ENCODE measurements at regions not wholly inside any gene's neighbourhood (a gene's known extent, or its start where the extent isn't known, plus 50 kb on each side); places are given as distances from the start of the nearest gene placed in this dataset.

DNA sequence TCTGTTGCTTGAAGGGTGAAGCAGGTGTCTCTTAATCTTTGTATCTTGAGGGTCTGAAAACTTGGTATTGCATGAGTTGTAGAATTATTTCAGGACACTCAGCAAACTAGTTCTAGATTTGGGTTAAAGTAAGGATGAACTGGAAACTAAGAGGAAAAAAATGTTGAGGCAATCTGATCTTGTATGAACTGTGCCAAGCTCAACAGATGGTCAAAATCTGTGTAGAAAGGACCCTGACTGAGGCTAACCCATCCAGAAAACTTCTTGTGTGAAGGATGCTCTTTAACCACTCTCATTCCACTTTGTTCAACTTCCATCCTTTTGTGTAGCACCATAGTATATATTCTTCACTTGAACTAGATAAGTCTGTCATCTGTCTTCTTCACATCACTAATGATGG is 861.7 kb downstream of the SLC4A3 start:
- ATAC-seq (replicated peaks; ENCODE audit: extremely low read depth, poor library complexity, severe bottlenecking) (no peak), DNase-seq (ENCODE audit: low spot score in 2 of 2) (no peak)
- Mint-ChIP-seq H3K27me3 (no peaks in the 10 kb centered on the region), H3K4me3 (no peak overlapping the region), H3K4me1 (no peaks in the 10 kb centered on the region), H3K36me3 (ENCODE audit: insufficient read depth) (peaks cover 2% of the 10 kb centered on the region), H3K9me3 (peaks cover under 1% of the 10 kb centered on the region), H3K27ac (ENCODE audit: low read depth) (no peak overlapping the region)

DNA sequence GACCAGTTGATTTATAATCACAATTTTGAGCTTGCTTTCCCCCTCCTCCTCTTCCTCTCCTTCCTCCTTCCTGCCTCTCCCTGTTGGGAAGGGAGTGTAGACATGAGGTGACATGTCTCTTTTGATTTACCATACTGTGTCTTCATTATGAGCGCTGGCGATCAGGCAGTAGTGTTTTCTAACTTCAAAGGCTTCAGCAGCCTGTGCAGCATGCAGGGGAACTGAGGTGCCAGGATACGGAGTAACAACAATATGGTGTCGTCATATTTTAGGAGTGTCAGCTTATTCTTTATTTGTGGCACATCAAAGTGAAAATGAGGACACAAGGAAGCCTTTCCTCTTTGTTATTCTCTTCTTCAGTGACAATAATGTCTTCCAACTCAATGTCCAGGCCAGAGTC is 864.2 kb downstream of the SLC4A3 start:
- H3K4me1 Mint-ChIP-seq: no peaks in the 10 kb centered on the region
- H3K27me3 Mint-ChIP-seq: no peaks in the 10 kb centered on the region
- H3K36me3 Mint-ChIP-seq (ENCODE audit: insufficient read depth): peaks cover 2% of the 10 kb centered on the region
- H3K9me3 Mint-ChIP-seq: no peaks in the 10 kb centered on the region
- ATAC-seq (replicated peaks; ENCODE audit: extremely low read depth, poor library complexity, severe bottlenecking) (no peak), DNase-seq (ENCODE audit: low spot score in 2 of 2) (no peak)
- H3K4me3 Mint-ChIP-seq: no peak overlapping the region
- H3K27ac Mint-ChIP-seq (ENCODE audit: low read depth): no peak overlapping the region

DNA sequence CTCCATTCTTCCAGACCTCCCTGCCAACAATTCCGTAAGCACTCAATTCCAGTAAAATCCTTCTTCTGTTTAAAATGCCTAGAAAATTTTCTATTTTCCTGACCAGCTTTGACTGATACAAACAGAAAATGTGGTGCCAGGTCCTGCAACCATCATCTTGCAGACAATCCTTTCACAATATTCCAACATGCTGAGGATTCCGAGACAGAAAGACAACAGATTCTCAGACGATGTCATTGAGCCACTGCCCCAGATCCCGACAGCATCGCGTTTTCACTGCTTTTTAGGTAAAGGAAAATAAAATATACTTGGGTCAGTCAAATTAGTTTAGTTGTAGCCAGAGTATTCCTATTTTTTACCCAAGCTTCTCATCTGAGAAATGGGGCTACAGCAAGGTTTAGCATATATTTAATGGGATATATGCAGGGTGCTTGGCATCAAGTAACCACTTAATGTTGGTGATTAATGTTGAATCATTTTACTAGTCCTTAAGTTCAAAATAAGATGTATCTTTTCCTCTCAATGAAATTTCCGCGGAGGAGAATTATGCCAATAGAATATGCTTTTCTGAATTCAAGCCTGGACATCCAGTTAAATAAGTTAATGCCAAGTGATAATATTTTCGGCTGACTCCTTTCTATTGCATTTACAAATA is 866.6 kb downstream of the SLC4A3 start:
- no peaks in the 10 kb centered on the region for H3K27me3 Mint-ChIP-seq

DNA sequence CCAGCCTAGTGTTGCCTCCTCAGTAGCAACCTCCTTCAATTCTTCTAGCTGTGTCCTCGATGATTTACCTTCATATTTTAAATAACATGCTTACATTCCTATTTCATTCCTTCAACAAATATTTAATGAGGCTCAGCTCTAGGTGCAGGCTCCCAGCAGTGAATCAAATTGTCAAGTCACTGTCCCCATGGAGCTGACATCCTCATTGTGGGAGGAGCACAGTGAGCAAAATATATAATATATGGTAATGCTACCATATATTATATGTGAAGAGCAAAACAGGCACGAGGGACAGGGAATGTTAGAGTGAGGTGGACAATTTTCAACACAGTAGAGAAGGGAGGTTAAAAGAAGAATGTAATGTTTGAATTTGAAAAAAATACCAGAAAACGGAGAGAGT is 869.1 kb downstream of the SLC4A3 start:
- DNase-seq (ENCODE audit: low spot score in 2 of 2): no peak
- Mint-ChIP-seq H3K27ac (ENCODE audit: low read depth) (no peak overlapping the region), H3K4me1 (no peaks in the 10 kb centered on the region), H3K27me3 (no peaks in the 10 kb centered on the region), H3K4me3 (no peak overlapping the region), H3K9me3 (peaks cover 5% of the 10 kb centered on the region), H3K36me3 (ENCODE audit: insufficient read depth) (peaks cover 2% of the 10 kb centered on the region)
- no peak for ATAC-seq (replicated peaks; ENCODE audit: extremely low read depth, poor library complexity, severe bottlenecking)

More for the DNA sequence above, 866.6 kb downstream of the SLC4A3 start:
- Mint-ChIP-seq H3K9me3 (peaks cover 5% of the 10 kb centered on the region), H3K4me3 (no peak overlapping the region), H3K4me1 (no peaks in the 10 kb centered on the region), H3K27ac (ENCODE audit: low read depth) (no peak overlapping the region), H3K36me3 (ENCODE audit: insufficient read depth) (peaks cover 2% of the 10 kb centered on the region)
- ATAC-seq (replicated peaks; ENCODE audit: extremely low read depth, poor library complexity, severe bottlenecking) (no peak), DNase-seq (ENCODE audit: low spot score in 2 of 2) (no peak)

DNA sequence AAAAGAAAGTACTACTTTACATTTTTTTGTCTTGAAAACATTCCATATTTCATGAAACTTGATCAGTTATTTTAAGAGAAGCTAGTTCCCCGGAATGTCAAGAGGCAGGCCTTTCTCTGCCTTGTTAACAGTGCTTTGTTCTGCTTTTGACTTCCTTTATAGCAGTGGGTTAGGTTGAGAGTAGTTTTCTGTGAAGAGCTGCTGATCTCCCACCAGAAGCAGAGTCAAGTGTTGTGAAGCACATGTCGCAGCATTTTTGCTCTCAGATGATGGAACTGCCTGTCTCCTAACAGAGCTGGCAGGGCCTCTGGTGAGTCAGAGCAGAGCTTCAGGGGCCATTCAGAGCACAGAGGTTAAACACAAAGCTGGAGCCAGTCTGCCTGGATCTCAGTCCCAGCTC is 871.8 kb downstream of the SLC4A3 start:
- no peaks in the 10 kb centered on the region for H3K4me1 Mint-ChIP-seq
- no peak for DNase-seq (ENCODE audit: low spot score in 2 of 2)
- no peak overlapping the region for H3K27ac Mint-ChIP-seq (ENCODE audit: low read depth)
- peaks cover 2% of the 10 kb centered on the region for H3K36me3 Mint-ChIP-seq (ENCODE audit: insufficient read depth)
- peaks cover 5% of the 10 kb centered on the region for H3K9me3 Mint-ChIP-seq
- no peak overlapping the region for H3K4me3 Mint-ChIP-seq
- H3K27me3 Mint-ChIP-seq: no peaks in the 10 kb centered on the region
- no peak for ATAC-seq (replicated peaks; ENCODE audit: extremely low read depth, poor library complexity, severe bottlenecking)

DNA sequence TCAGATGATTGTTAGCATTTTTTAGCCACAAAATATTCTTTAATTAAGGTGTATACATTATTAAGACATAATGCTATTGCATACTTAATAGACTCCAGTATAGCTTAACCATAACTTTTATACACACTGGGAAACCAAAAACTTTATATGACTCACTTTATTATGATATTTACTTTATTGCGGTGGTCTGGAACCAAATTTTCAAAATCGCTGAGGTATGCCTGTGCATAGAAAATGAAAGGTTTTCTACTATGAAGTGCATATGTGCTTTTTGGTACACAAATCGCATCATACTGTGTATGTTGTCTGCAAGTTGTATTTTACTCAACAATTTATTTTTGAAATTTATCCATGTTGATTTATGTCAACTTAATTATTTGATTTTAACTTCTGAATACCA is 875.1 kb downstream of the SLC4A3 start:
- DNase-seq (ENCODE audit: low spot score in 2 of 2) (no peak), ATAC-seq (replicated peaks; ENCODE audit: extremely low read depth, poor library complexity, severe bottlenecking) (no peak)
- H3K36me3 Mint-ChIP-seq (ENCODE audit: insufficient read depth): peaks cover 2% of the 10 kb centered on the region
- peaks cover 4% of the 10 kb centered on the region for H3K9me3 Mint-ChIP-seq
- H3K4me1 Mint-ChIP-seq: no peaks in the 10 kb centered on the region
- H3K27ac Mint-ChIP-seq (ENCODE audit: low read depth): no peak overlapping the region
- no peak overlapping the region for H3K4me3 Mint-ChIP-seq
- no peaks in the 10 kb centered on the region for H3K27me3 Mint-ChIP-seq

DNA sequence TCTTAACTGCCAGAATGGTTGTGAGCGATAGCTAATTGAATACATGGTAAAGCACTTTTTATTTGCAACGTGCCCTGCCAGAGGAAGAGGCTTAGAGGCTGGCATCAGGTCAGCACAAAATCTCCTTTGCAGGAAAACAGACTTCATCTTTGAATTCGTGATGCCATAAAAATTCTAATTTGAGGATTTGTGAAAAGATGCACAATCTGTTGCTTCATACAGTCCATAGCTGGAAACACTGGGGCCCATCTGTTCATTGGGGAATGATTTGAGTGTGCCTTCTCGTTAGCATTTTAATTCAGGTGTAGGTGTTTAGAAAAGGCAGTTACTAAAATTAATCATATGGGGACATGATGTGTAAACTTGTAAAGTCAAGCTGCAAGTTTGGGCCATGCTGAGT is 876.0 kb downstream of the SLC4A3 start:
- Mint-ChIP-seq H3K27me3 (no peaks in the 10 kb centered on the region), H3K4me3 (no peak overlapping the region), H3K9me3 (peaks cover 7% of the 10 kb centered on the region), H3K27ac (ENCODE audit: low read depth) (no peak overlapping the region), H3K36me3 (ENCODE audit: insufficient read depth) (no peaks in the 10 kb centered on the region), H3K4me1 (no peaks in the 10 kb centered on the region)
- no peak for ATAC-seq (replicated peaks; ENCODE audit: extremely low read depth, poor library complexity, severe bottlenecking)
- no peak for DNase-seq (ENCODE audit: low spot score in 2 of 2)

DNA sequence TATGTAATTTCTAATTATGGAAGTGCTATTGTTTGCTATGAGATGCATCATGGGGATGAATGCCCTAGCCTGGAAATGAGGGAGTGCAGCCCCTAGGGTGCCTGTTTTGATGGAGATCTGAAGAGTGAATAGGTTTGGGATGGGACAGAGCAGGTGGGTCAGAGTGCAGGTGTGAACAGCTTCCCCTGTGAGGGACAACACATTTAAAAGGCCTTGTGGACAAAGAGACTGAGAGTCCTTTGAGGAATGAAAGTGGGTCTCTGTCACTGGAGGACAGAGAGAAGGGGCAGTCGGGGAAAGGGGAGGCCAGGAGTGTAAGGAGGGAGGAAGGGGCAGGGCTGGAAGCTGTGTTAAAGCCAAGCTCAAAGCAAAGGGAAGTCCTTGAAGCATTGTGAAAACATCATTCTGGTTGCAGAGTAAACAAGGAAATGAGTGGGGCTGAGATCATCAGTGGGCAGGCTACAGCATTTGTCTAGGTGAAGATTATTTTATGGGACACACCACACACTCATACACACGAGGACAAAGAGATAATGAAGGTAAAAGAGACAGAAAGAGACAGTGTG is 877.6 kb downstream of the SLC4A3 start:
- Mint-ChIP-seq H3K27me3 (no peaks in the 10 kb centered on the region), H3K9me3 (peaks cover 7% of the 10 kb centered on the region), H3K4me1 (no peaks in the 10 kb centered on the region), H3K36me3 (ENCODE audit: insufficient read depth) (no peaks in the 10 kb centered on the region), H3K4me3 (no peak overlapping the region), H3K27ac (ENCODE audit: low read depth) (no peak overlapping the region)
- DNase-seq (ENCODE audit: low spot score in 2 of 2) (no peak), ATAC-seq (replicated peaks; ENCODE audit: extremely low read depth, poor library complexity, severe bottlenecking) (no peak)

DNA sequence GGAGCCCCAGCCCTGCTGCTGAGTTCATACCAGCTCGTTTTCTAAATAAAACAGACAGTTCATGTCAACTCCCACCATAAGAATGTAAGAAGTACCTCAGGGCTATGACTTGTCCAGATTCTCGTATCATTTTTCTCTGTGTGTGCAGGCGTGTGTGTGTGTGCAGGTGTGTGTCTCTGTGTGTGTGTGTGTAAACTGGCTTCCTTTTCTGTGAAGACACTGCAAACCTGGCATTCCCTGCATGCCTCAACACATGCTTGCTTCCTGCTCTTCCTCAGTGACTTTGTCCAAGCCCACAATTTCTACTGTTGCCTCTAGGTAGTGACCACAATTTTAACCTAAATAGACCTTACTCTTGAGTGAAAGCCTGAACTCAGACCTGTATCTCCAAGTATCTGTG is 879.0 kb downstream of the SLC4A3 start:
- Mint-ChIP-seq H3K36me3 (ENCODE audit: insufficient read depth) (no peaks in the 10 kb centered on the region), H3K27ac (ENCODE audit: low read depth) (no peak overlapping the region), H3K27me3 (no peaks in the 10 kb centered on the region), H3K4me3 (no peak overlapping the region), H3K9me3 (peaks cover 7% of the 10 kb centered on the region), H3K4me1 (no peaks in the 10 kb centered on the region)
- no peak for ATAC-seq (replicated peaks; ENCODE audit: extremely low read depth, poor library complexity, severe bottlenecking)
- no peak for DNase-seq (ENCODE audit: low spot score in 2 of 2)

DNA sequence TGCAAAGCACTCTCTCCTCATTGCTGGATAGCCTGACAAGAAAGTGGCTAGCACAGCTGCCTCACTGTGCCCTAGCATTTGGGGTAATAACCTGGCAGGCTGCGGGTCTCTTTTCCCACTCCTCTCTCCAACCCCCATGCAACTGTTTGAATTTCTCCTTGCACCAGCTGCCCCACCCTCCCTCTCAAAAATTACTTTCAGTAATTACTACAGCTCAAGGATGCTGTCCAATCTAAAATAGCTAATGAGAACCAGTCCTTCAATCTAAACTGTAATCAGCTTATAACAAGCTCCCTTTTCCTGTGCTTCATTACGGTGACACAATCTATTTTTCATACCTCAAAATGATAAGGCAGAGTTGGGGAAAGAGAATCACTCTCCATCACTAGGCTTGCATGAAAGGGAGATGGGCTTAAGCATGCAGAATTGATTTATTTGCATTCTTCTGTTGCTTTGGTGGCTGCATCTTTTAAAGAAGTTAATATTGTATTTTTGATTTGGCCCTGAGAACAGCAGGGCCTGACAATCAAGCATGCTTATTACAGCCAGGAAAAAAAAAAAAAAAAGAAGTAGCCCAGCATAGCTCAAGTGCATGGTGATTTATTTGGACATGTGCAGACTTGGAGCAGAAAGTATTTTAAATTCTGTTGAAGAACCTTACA is 881.8 kb downstream of the SLC4A3 start:
- no peak overlapping the region for H3K4me3 Mint-ChIP-seq
- no peaks in the 10 kb centered on the region for H3K4me1 Mint-ChIP-seq
- H3K36me3 Mint-ChIP-seq (ENCODE audit: insufficient read depth): no peaks in the 10 kb centered on the region
- no peak for ATAC-seq (replicated peaks; ENCODE audit: extremely low read depth, poor library complexity, severe bottlenecking)
- no peaks in the 10 kb centered on the region for H3K27me3 Mint-ChIP-seq
- DNase-seq (ENCODE audit: low spot score in 2 of 2): no peak
- H3K27ac Mint-ChIP-seq (ENCODE audit: low read depth): no peak overlapping the region
- peaks cover 7% of the 10 kb centered on the region for H3K9me3 Mint-ChIP-seq

DNA sequence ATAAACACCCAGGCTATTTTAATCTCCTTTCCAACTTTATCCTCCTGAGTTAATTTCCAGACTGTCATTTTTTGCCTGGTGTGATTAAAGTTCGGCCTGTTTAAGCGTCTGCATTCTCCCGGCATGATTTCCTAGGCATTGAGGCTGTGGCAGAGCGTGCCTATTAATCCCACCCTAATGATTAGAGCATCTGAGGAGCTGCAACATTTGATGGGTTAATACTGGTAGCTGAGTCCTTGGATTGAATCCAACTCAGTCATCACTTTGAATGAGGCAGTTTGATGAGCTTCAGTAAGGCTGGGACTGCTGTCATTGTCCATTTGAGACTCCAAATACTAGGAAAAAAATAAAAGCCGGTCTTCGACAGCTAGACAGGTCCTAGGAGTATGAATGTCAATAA is 882.5 kb downstream of the SLC4A3 start:
- no peak for ATAC-seq (replicated peaks; ENCODE audit: extremely low read depth, poor library complexity, severe bottlenecking)
- no peak overlapping the region for H3K4me3 Mint-ChIP-seq
- no peaks in the 10 kb centered on the region for H3K4me1 Mint-ChIP-seq
- H3K36me3 Mint-ChIP-seq (ENCODE audit: insufficient read depth): no peaks in the 10 kb centered on the region
- peaks cover 7% of the 10 kb centered on the region for H3K9me3 Mint-ChIP-seq
- no peaks in the 10 kb centered on the region for H3K27me3 Mint-ChIP-seq
- no peak for DNase-seq (ENCODE audit: low spot score in 2 of 2)
- no peak overlapping the region for H3K27ac Mint-ChIP-seq (ENCODE audit: low read depth)

DNA sequence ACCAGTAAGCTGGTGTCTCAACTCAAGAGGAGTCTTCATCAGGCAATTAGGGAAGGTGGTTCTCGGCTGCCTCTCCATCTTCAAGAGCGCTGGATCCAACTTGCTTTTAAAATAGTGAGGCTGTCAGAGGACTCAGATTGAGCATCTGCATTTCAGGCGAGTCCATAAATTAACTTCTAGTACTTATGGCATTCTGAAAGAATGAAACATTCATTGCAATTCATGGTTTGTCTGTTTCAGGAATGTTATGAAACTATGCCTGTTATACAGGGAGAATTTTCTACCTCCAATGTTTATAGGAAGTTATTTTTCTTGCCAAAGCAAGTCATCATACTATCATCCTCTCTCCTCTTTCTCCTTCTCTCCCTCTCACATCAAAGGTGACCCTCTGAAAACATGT is 883.2 kb downstream of the SLC4A3 start:
- Mint-ChIP-seq H3K9me3 (peaks cover 7% of the 10 kb centered on the region), H3K4me3 (no peak overlapping the region), H3K27ac (ENCODE audit: low read depth) (no peak overlapping the region), H3K36me3 (ENCODE audit: insufficient read depth) (no peaks in the 10 kb centered on the region), H3K27me3 (no peaks in the 10 kb centered on the region), H3K4me1 (no peaks in the 10 kb centered on the region)
- no peak for DNase-seq (ENCODE audit: low spot score in 2 of 2)
- no peak for ATAC-seq (replicated peaks; ENCODE audit: extremely low read depth, poor library complexity, severe bottlenecking)

DNA sequence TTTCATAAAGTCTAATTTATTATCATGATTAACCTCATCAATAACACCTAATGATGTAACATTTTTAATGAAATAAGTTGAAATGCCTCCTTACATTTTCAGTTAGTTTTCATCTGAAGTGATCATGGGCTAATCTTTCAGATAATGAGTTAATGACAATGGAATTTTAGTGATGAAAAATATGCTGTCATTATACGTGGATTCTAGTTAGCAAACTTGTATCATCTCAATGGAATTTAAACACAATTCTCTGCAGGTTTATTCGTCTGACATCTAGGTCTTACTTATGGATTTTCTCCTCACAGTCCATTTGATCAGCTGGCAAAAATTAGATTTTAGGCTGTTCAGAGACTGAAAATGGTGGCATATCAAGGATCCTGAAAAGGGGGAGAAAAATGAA is 885.0 kb downstream of the SLC4A3 start:
- no peaks in the 10 kb centered on the region for H3K4me1 Mint-ChIP-seq
- no peak overlapping the region for H3K27ac Mint-ChIP-seq (ENCODE audit: low read depth)
- peaks cover 5% of the 10 kb centered on the region for H3K9me3 Mint-ChIP-seq
- no peaks in the 10 kb centered on the region for H3K36me3 Mint-ChIP-seq (ENCODE audit: insufficient read depth)
- no peak overlapping the region for H3K4me3 Mint-ChIP-seq
- H3K27me3 Mint-ChIP-seq: no peaks in the 10 kb centered on the region
- DNase-seq (ENCODE audit: low spot score in 2 of 2) (no peak), ATAC-seq (replicated peaks; ENCODE audit: extremely low read depth, poor library complexity, severe bottlenecking) (no peak)

Data from central memory CD8-positive, alpha-beta T cell (primary cell).